ENCODE measurements at regions not wholly inside any gene's neighbourhood (a gene's known extent, or its start where the extent isn't known, plus 50 kb on each side); places are given as distances from the start of the nearest gene placed in this dataset.

DNA sequence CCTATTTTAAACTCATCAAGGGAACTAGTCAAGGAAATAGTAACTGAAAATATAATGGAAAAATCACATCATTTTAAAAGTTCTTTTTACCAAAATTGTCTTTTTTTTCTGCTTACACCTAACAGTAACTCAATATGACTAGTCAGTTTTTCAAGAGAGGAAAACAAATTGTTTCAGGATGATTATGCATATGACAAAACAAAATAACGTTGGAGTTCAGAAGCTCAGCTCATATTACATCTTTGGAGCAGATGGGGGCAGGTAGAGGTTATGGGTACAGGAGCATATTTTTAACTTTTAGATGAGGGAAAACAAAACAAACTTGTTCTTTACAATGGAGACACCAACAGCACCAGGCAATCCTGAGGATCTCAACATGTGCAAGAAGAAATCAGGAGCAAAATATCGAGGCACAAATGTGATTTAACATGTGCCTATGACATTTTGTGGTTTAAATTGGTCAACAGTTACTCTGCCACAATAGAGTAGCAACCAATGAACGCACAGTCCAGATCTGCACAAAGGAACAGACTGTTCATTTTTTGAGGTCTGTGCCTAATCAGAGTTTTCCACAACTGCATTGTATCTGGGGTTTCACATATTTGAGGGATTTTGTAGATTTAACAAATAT lies 659.0 kb downstream of the ANXA1 start:
- H3K4me1 Mint-ChIP-seq: no peaks in the 10 kb centered on the region
- no peaks in the 10 kb centered on the region for H3K9me3 ChIP-seq (ENCODE audit: control extremely low read depth in 1 of 3, control insufficient read depth in 2 of 3, insufficient read depth in 1 of 3, low read length in 2 of 3)
- H3K9me3 Mint-ChIP-seq (ENCODE audit: insufficient read depth): no peaks in the 10 kb centered on the region
- H3K27ac ChIP-seq (ENCODE audit: low read length in 2 of 2): no peak overlapping the region
- H4K20me1 ChIP-seq (ENCODE audit: control insufficient read depth, insufficient read depth, low read length, poor library complexity, severe bottlenecking): no peaks in the 10 kb centered on the region
- no peak overlapping the region for H3K27ac Mint-ChIP-seq
- ChIA-PET CTCF (no interaction called here), POLR2A (no interaction called here)
- no peaks in the 10 kb centered on the region for H3K36me3 ChIP-seq (replicated peaks in 1 of 2; ENCODE audit: control extremely low read depth in 1 of 2, control insufficient read depth in 1 of 2, extremely low read depth in 1 of 2, insufficient read depth in 2 of 2, low read length in 1 of 2)
- WGBS (ENCODE audit: insufficient coverage): 71% methylated on average over 1 of the region's 3 CpGs
- no peak for ATAC-seq (ENCODE audit: low read depth)
- DNase-seq: no peak
- no peak overlapping the region for H3K4me2 ChIP-seq (replicated peaks; ENCODE audit: low read depth, low read length, poor library complexity, severe bottlenecking)
- intact Hi-C loops (cut with micrococcal nuclease): no loop called here
- H3K4me3 Mint-ChIP-seq: no peak overlapping the region
- H2AFZ ChIP-seq (ENCODE audit: insufficient read depth, low read depth, low read length, poor library complexity, severe bottlenecking): no peak overlapping the region
- no peaks in the 10 kb centered on the region for H3K4me1 ChIP-seq (ENCODE audit: control insufficient read depth in 2 of 2, insufficient read depth in 2 of 2, low read length in 2 of 2)
- no peaks in the 10 kb centered on the region for H3K79me2 ChIP-seq (ENCODE audit: control insufficient read depth, insufficient read depth, low read length)
- no peak overlapping the region for H3K4me3 ChIP-seq (ENCODE audit: control extremely low read depth in 1 of 5, extremely low read depth in 1 of 5, insufficient read depth in 1 of 5, low read depth in 2 of 5, low read length in 4 of 5)
- no peak overlapping the region for H3K9ac ChIP-seq (ENCODE audit: low read length)
- no peaks in the 10 kb centered on the region for H3K27me3 Mint-ChIP-seq
- no peak for TF ChIP-seq EZH2 (IDR thresholded peaks at IDR 0.05; ENCODE audit: borderline replicate concordance, insufficient read depth, low read depth, low read length, poor library complexity, severe bottlenecking)
- TF ChIP-seq, protein P1, sequence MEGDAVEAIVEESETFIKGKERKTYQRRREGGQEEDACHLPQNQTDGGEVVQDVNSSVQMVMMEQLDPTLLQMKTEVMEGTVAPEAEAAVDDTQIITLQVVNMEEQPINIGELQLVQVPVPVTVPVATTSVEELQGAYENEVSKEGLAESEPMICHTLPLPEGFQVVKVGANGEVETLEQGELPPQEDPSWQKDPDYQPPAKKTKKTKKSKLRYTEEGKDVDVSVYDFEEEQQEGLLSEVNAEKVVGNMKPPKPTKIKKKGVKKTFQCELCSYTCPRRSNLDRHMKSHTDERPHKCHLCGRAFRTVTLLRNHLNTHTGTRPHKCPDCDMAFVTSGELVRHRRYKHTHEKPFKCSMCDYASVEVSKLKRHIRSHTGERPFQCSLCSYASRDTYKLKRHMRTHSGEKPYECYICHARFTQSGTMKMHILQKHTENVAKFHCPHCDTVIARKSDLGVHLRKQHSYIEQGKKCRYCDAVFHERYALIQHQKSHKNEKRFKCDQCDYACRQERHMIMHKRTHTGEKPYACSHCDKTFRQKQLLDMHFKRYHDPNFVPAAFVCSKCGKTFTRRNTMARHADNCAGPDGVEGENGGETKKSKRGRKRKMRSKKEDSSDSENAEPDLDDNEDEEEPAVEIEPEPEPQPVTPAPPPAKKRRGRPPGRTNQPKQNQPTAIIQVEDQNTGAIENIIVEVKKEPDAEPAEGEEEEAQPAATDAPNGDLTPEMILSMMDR (IDR thresholded peaks at IDR 0.05): no peak
- H3K27me3 ChIP-seq (replicated peaks in 1 of 4; ENCODE audit: control extremely low read depth in 1 of 4, control insufficient read depth in 3 of 4, insufficient read depth in 4 of 4, low read length in 3 of 4): no peaks in the 10 kb centered on the region

DNA sequence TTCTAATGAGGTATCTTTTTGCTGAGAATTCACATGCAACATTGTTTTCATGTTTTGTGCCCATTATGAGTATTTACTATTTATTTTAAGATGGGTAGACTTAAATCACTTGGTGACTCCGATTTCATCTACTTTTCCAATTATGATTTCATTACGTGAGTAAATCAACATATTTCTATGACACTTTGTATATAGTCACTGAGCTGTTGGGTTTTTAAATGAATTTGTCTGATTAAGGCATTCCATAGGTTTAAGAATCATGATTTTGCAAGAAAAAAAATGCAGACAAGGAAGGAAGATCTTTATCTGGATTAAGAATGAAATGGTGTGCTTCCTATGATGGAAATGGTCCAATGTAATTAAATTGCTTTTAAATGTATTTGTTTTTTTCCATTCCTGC lies 661.9 kb downstream of the ANXA1 start:
- Histone ChIP-seq H3K4me1 (ENCODE audit: control insufficient read depth in 2 of 2, insufficient read depth in 2 of 2, low read length in 2 of 2) (no peaks in the 10 kb centered on the region), H3K27ac (ENCODE audit: low read length in 2 of 2) (no peak overlapping the region), H3K36me3 (replicated peaks in 1 of 2; ENCODE audit: control extremely low read depth in 1 of 2, control insufficient read depth in 1 of 2, extremely low read depth in 1 of 2, insufficient read depth in 2 of 2, low read length in 1 of 2) (no peaks in the 10 kb centered on the region), H3K9me3 (ENCODE audit: control extremely low read depth in 1 of 3, control insufficient read depth in 2 of 3, insufficient read depth in 1 of 3, low read length in 2 of 3) (no peaks in the 10 kb centered on the region), H3K4me2 (replicated peaks; ENCODE audit: low read depth, low read length, poor library complexity, severe bottlenecking) (no peak overlapping the region), H3K9ac (ENCODE audit: low read length) (no peak overlapping the region), H3K27me3 (replicated peaks in 1 of 4; ENCODE audit: control extremely low read depth in 1 of 4, control insufficient read depth in 3 of 4, insufficient read depth in 4 of 4, low read length in 3 of 4) (no peaks in the 10 kb centered on the region), H4K20me1 (ENCODE audit: control insufficient read depth, insufficient read depth, low read length, poor library complexity, severe bottlenecking) (no peaks in the 10 kb centered on the region), H3K4me3 (ENCODE audit: control extremely low read depth in 1 of 5, extremely low read depth in 1 of 5, insufficient read depth in 1 of 5, low read depth in 2 of 5, low read length in 4 of 5) (no peak overlapping the region), H2AFZ (ENCODE audit: insufficient read depth, low read depth, low read length, poor library complexity, severe bottlenecking) (no peak overlapping the region), H3K79me2 (ENCODE audit: control insufficient read depth, insufficient read depth, low read length) (no peaks in the 10 kb centered on the region)
- TF ChIP-seq EZH2 (IDR thresholded peaks at IDR 0.05; ENCODE audit: borderline replicate concordance, insufficient read depth, low read depth, low read length, poor library complexity, severe bottlenecking): no peak
- TF ChIP-seq, protein P1 (IDR thresholded peaks at IDR 0.05): no peak
- H3K27ac Mint-ChIP-seq: no peak overlapping the region
- CTCF ChIA-PET: no interaction called here
- DNase-seq: no peak
- no peak overlapping the region for H3K4me3 Mint-ChIP-seq
- no peaks in the 10 kb centered on the region for H3K27me3 Mint-ChIP-seq
- POLR2A ChIA-PET: no interaction called here
- intact Hi-C loops (cut with micrococcal nuclease): no loop called here
- peaks cover 4% of the 10 kb centered on the region for H3K9me3 Mint-ChIP-seq (ENCODE audit: insufficient read depth)
- H3K4me1 Mint-ChIP-seq: no peaks in the 10 kb centered on the region
- ATAC-seq (ENCODE audit: low read depth): no peak
- no CpG with 5 or more reads among the region's 2 CpGs for WGBS (ENCODE audit: insufficient coverage)
